ENCODE measurements at regions not wholly inside any gene's neighbourhood (a gene's known extent, or its start where the extent isn't known, plus 50 kb on each side); places are given as distances from the start of the nearest gene placed in this dataset.

- Histone ChIP-seq H3K9ac (replicated peaks; ENCODE audit: extremely low read depth, insufficient read depth, low read length) (no peak overlapping the region), H3K4me2 (ENCODE audit: insufficient read depth, low read length) (no peak overlapping the region), H3K4me3 (replicated peaks in 1 of 3; ENCODE audit: insufficient read depth in 1 of 3, low read depth in 1 of 3, low read length in 3 of 3) (no peak overlapping the region), H2AFZ (ENCODE audit: low read depth, low read length) (no peak overlapping the region), H3K27ac (ENCODE audit: insufficient read depth, low read depth, low read length) (no peak overlapping the region), H3K9me3 (replicated peaks; ENCODE audit: control insufficient read depth, insufficient read depth, low read length) (peaks cover 7% of the 10 kb centered on the region), H3K9me1 (replicated peaks; ENCODE audit: control insufficient read depth, extremely low read depth, insufficient read depth, low read length) (no peaks in the 10 kb centered on the region), H4K20me1 (replicated peaks; ENCODE audit: control insufficient read depth, extremely low read depth, insufficient read depth, low read length) (no peaks in the 10 kb centered on the region), H3K36me3 (ENCODE audit: control insufficient read depth in 2 of 2, extremely low read depth in 1 of 2, insufficient read depth in 2 of 2, low read length in 2 of 2) (no peaks in the 10 kb centered on the region), H3K79me2 (ENCODE audit: control insufficient read depth, insufficient read depth, low read length) (no peaks in the 10 kb centered on the region), H3K27me3 (ENCODE audit: control insufficient read depth in 2 of 2, insufficient read depth in 2 of 2, low read length in 2 of 2) (no peaks in the 10 kb centered on the region), H3K4me1 (ENCODE audit: control insufficient read depth, extremely low read depth, insufficient read depth, low read length) (no peaks in the 10 kb centered on the region)
- intact Hi-C loops (cut with micrococcal nuclease) (no loop called here), dilution Hi-C loops (cut with MboI; ENCODE audit: extremely low pct_ligation_motif_present, low sequenced_read_pairs) (no loop called here)
- no peak for DNase-seq (ENCODE audit: low read depth, low spot score)
- TF ChIP-seq CTCF (IDR thresholded peaks at IDR 0.05; ENCODE audit: extremely low read depth in 1 of 2, insufficient read depth in 1 of 2, low read depth in 1 of 2, low read length in 2 of 2) (no peak), GATA2 (IDR thresholded peaks at IDR 0.05; ENCODE audit: insufficient read depth, insufficient read length, low read depth, low read length) (no peak), JUN (IDR thresholded peaks at IDR 0.05; ENCODE audit: borderline replicate concordance, insufficient read depth, insufficient read length, low read depth) (no peak), POLR2AphosphoS5 (IDR thresholded peaks at IDR 0.05; ENCODE audit: insufficient read depth, low read depth, low read length) (no peak), POLR2A (IDR thresholded peaks at IDR 0.05; ENCODE audit: low read depth, low read length) (no peak), MYC (IDR thresholded peaks at IDR 0.05; ENCODE audit: low read depth, low read length) (no peak), FOS (IDR thresholded peaks at IDR 0.05; ENCODE audit: borderline replicate concordance, insufficient read depth, low read length) (no peak), EZH2 (IDR thresholded peaks at IDR 0.05; ENCODE audit: borderline replicate concordance, low read depth, low read length, severe bottlenecking) (no peak), MAX (IDR thresholded peaks at IDR 0.05; ENCODE audit: insufficient read depth, insufficient read length) (no peak)
- no TSS peak for BruUV-seq (replicated peaks)
- POLR2A ChIA-PET: no interaction called here
- CTCF ChIA-PET: no interaction called here
- FAIRE-seq: no peak
These were observed 262.1 kb downstream of the FGF9 start for GRCh38 chr13:21932996-21933395.

Data from endothelial cell of umbilical vein (primary cell).